SK-N-SH (cell line): ENCODE measurements at regions not wholly inside any gene's neighbourhood (a gene's known extent, or its start where the extent isn't known, plus 50 kb on each side); places are given as distances from the start of the nearest gene placed in this dataset.

Experiments
- CTCF ChIA-PET: fragments of 300-600, 350-600 bp; formaldehyde crosslinking; extraction: SDS; loops from one replicate; lab custom pipeline; 2021; lab: Yijun Ruan, JAX
- POLR2A ChIA-PET: fragments of 350-600 bp; sonication (Branson Sonifier 250); formaldehyde crosslinking; extraction: SDS; loops from one replicate; lab custom pipeline; 2020; ENCODE audit warnings: antibody characterized with exemption, inconsistent platforms; lab: Yijun Ruan, JAX
- DNase-seq: peaks from one replicate; pipeline ENCODE4 v3.0.0; 2012
- H2AFZ ChIP-seq: fragments of 200-600 bp; sonication (generic); 2 replicates; pipeline ENCODE4 v1.8.1; 2016; ENCODE audit warnings: antibody characterized with exemption, mild to moderate bottlenecking, low read depth
- H3F3A ChIP-seq: fragments of 200-600 bp; sonication (generic); replicated peaks from 2 replicates; pipeline ENCODE3; 2016; ENCODE audit warnings: antibody characterized with exemption, mild to moderate bottlenecking; ENCODE audit not compliant: insufficient read depth
- H3K27ac ChIP-seq, 2 experiments: fragments of 200-500 bp in 1 of 2; fragments of 200-600 bp in 1 of 2; sonication (Bioruptor generic) in 1 of 2; sonication (generic), shearing (Covaris generic) in 1 of 2; 2 replicates each; pipeline versions ENCODE4 v1.5.1 to v1.6.1; 2014 to 2016; ENCODE audit warnings: low read depth in 2 of 2, inconsistent platforms in 1 of 2, low read length in 1 of 2, mild to moderate bottlenecking in 1 of 2, mixed read lengths in 1 of 2
- H3K27me3 ChIP-seq: fragments of 200-600 bp; sonication (generic), shearing (Covaris generic); 2 replicates; pipeline ENCODE4 v1.6.1; 2016; ENCODE audit warnings: mixed run types; ENCODE audit not compliant: insufficient read depth
- H3K36me3 ChIP-seq, 2 experiments: fragments of 200-500 bp in 1 of 2; fragments of 200-600 bp in 1 of 2; sonication (Bioruptor generic) in 1 of 2; sonication (generic) in 1 of 2; replicated peaks in 1 of 2; 2 replicates each; pipeline versions ENCODE3 to v1.5.1; 2014 to 2016; ENCODE audit warnings: low read length in 1 of 2, mild to moderate bottlenecking in 1 of 2; ENCODE audit not compliant: insufficient read depth in 2 of 2, control insufficient read depth in 1 of 2
- H3K4me1 ChIP-seq, 2 experiments: fragments of 200-500 bp in 1 of 2; fragments of 200-600 bp in 1 of 2; sonication (Bioruptor generic) in 1 of 2; sonication (generic), shearing (Covaris generic) in 1 of 2; 2 replicates each; pipeline versions ENCODE4 v1.5.1 to v1.6.1; 2014 to 2016; ENCODE audit warnings: low read depth in 1 of 2, low read length in 1 of 2, mixed run types in 1 of 2; ENCODE audit not compliant: insufficient read depth in 2 of 2, control insufficient read depth in 1 of 2
- H3K4me2 ChIP-seq: fragments of 200-600 bp; sonication (generic), shearing (Covaris generic); 2 replicates; pipeline ENCODE4 v1.6.1; 2017; ENCODE audit warnings: mixed run types
- H3K4me3 ChIP-seq, 2 experiments: fragments of 200-500 bp in 1 of 2; fragments of 200-600 bp in 1 of 2; sonication (Bioruptor generic) in 1 of 2; sonication (generic), shearing (Covaris generic) in 1 of 2; 2 replicates each; pipeline versions ENCODE4 v1.5.1 to v1.8.1; 2014 to 2016; ENCODE audit warnings: low read depth in 2 of 2, inconsistent platforms in 1 of 2, low read length in 1 of 2, mild to moderate bottlenecking in 1 of 2, mixed read lengths in 1 of 2, moderate library complexity in 1 of 2
- H3K79me2 ChIP-seq: fragments of 200-600 bp; sonication (generic); 2 replicates; pipeline ENCODE4 v1.8.1; 2017; ENCODE audit warnings: mild to moderate bottlenecking; ENCODE audit not compliant: insufficient read depth
- H3K9ac ChIP-seq: fragments of 200-600 bp; sonication (generic); 2 replicates; pipeline ENCODE4 v1.6.1; 2017; ENCODE audit warnings: mixed run types
- H3K9me2 ChIP-seq: fragments of 200-600 bp; sonication (generic); 2 replicates; pipeline ENCODE4 v1.6.1; 2017; ENCODE audit warnings: mixed run types
- H3K9me3 ChIP-seq: fragments of 200-600 bp; sonication (generic); 2 replicates; pipeline ENCODE4 v1.6.1; 2017; ENCODE audit warnings: mixed run types, mild to moderate bottlenecking, moderate library complexity
- H4K20me1 ChIP-seq: fragments of 200-600 bp; sonication (generic); 2 replicates; pipeline ENCODE4 v1.6.1; 2017; ENCODE audit warnings: mild to moderate bottlenecking, mixed run types; ENCODE audit not compliant: insufficient read depth
- ELF1 ChIP-seq: IDR thresholded peaks from 2 replicates; pipeline ENCODE4 v1.4.0; 2012
- EP300 ChIP-seq, 2 experiments: IDR thresholded peaks; 2 replicates each; pipeline versions ENCODE4 v1.4.0 to v1.6.1; 2012; ENCODE audit warnings: borderline replicate concordance in 1 of 2, low read depth in 1 of 2, low read length in 1 of 2
- FOXM1 ChIP-seq: IDR thresholded peaks from 2 replicates; pipeline ENCODE4 v1.4.0; 2012; ENCODE audit warnings: low read depth, mild to moderate bottlenecking
- GATA2 ChIP-seq: sonication (generic); formaldehyde crosslinking; IDR thresholded peaks from 2 replicates; pipeline ENCODE4 v1.5.0; 2020; ENCODE audit warnings: mild to moderate bottlenecking, missing genetic modification reagents
- MEF2A ChIP-seq: IDR thresholded peaks from 2 replicates; pipeline ENCODE4 v1.4.0; 2012; ENCODE audit warnings: low read depth, borderline replicate concordance
- NFIC ChIP-seq: IDR thresholded peaks from 2 replicates; pipeline ENCODE4 v1.4.0; 2012; ENCODE audit warnings: borderline replicate concordance
- POLR2AphosphoS5 ChIP-seq: IDR thresholded peaks from 2 replicates; pipeline ENCODE4 v1.6.1; 2012; ENCODE audit warnings: low read depth, low read length
- RCOR1 ChIP-seq: fragments of 150-350 bp; IDR thresholded peaks from 2 replicates; pipeline ENCODE4 v1.6.1; 2017; ENCODE audit warnings: antibody characterized with exemption, low read length
- RFX5 ChIP-seq: IDR thresholded peaks from 2 replicates; pipeline ENCODE4 v1.6.1; 2012; ENCODE audit warnings: mild to moderate bottlenecking, improper control_type of control experiment, low read length
- TCF12 ChIP-seq: IDR thresholded peaks from 2 replicates; pipeline ENCODE4 v1.4.0; 2012
- TEAD4 ChIP-seq: IDR thresholded peaks from 2 replicates; pipeline ENCODE4 v1.4.0; 2012; ENCODE audit warnings: mild to moderate bottlenecking, borderline replicate concordance; ENCODE audit not compliant: insufficient read depth
- YY1 ChIP-seq: IDR thresholded peaks from 2 replicates; pipeline ENCODE4 v1.4.0; 2012; ENCODE audit warnings: low read depth, mild to moderate bottlenecking
- WGBS: methylation state at CpG from one replicate; pipeline ENCODE4 v1.1.6; 2017; ENCODE audit warnings: low lambda C conversion rate; 5-methylcytosine and 5-hydroxymethylcytosine counted together
- TF ChIP-seq, protein P1 (sequence below): IDR thresholded peaks from 2 replicates; pipeline ENCODE4 v1.4.0; 2012; ENCODE audit warnings: low read depth, borderline replicate concordance
- TF ChIP-seq, protein P2 (sequence below): fragments of 150-350 bp; IDR thresholded peaks from 2 replicates; pipeline ENCODE4 v1.6.1; 2016; ENCODE audit warnings: mild to moderate bottlenecking, low read depth, low read length

DNA sequence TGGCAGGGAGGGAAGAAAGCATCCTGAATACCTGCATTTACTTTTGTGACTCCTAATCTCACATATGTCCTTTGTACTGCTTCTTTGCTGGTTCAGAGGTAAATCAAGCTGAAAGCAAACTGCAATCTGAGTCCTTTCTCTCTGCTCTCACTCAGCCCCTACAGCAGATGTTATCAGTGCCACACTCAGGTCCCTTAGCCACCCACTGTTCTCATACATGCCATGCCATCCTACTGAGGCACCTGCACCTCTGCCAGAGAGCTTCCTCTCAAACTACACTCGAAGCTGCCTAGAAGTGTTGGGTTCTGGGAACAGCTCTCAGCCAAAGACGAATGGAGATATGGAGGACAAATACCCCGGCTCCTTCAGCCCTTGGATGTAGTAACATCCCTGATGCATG is 244.5 kb downstream of the TXNL1 start (continued):
- TF ChIP-seq RFX5 (no peak), ELF1 (no peak)

DNA sequence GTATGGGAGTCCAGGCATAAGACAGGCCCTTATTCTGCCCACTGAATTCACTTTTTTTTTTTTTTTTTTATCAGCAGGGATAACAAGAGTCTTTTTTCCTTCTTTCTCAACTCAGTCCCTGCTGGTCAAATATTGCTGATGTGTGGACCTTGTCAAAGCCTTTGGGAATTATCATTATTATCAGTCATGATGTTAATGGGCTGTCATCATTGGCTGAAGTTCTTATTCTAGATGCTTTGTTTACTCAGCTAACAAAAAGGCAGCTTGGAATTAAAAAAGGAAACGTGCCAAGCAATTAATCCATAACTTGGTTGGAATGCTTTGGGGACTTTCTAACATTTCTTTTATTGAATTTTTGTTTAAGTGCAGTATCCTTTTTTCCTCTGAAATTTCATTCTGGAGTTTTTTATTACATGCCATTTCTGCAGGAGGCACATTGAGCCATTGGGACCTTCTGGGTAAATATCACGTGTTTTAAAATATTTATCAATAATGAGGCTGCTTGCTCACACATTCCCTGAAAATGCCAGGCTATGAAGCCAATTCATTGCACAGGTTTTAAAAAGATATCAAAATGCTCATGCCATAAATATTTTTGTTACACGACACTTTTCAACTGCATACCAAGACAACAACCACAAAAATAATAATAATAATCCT is 246.3 kb downstream of the TXNL1 start:
- ChIA-PET POLR2A (no interaction called here), CTCF (no interaction called here)
- no peaks in the 10 kb centered on the region for H3K9me3 ChIP-seq
- 53% methylated on average over 3 of the region's 3 CpGs for WGBS
- no peaks in the 10 kb centered on the region for H3F3A ChIP-seq
- no peak overlapping the region for H3K9ac ChIP-seq
- H3K9me2 ChIP-seq: no peaks in the 10 kb centered on the region
- H3K4me1 ChIP-seq: no peaks in the 10 kb centered on the region; a peak in 1 of 4 replicates
- H3K4me2 ChIP-seq: no peak overlapping the region
- no peak for DNase-seq
- H3K4me3 ChIP-seq: no peak overlapping the region
- H3K79me2 ChIP-seq: no peaks in the 10 kb centered on the region
- TF ChIP-seq TEAD4 (no peak), MEF2A (no peak), POLR2AphosphoS5 (no peak), EP300 (IDR thresholded peaks at IDR 0.05; ENCODE audit: borderline replicate concordance in 1 of 2, low read depth in 1 of 2, low read length in 1 of 2) (no peak), NFIC (no peak)
- H4K20me1 ChIP-seq: no peaks in the 10 kb centered on the region
- H3K27ac ChIP-seq: no peak overlapping the region
- H3K27me3 ChIP-seq: no peaks in the 10 kb centered on the region
- no peak overlapping the region for H2AFZ ChIP-seq
- H3K36me3 ChIP-seq: no peaks in the 10 kb centered on the region

DNA sequence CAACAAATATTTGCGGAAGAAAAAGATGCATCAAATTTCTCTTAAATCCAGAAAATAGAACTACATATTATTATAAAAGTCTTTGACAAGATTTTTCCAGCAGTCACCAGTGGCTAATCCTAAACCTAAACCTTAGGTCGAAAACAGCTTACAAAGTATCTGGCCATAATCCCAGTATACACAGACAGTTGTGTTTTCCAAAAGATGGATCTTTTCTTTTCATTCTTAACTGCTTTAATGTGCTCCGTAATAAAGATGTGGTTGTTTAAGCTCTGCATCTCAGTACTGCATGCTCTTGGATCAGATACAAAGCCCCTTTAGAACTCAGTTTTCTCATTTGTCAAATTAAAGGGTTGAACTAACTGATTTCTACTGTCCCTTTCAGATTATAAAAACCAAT is 247.8 kb downstream of the TXNL1 start:
- no peak overlapping the region for H3K4me2 ChIP-seq
- WGBS: 70% methylated on average over 3 of the region's 3 CpGs
- no peak for DNase-seq
- H3K9me3 ChIP-seq: no peaks in the 10 kb centered on the region
- TF ChIP-seq TCF12 (no peak), EP300 (IDR thresholded peaks at IDR 0.05; ENCODE audit: borderline replicate concordance in 1 of 2, low read depth in 1 of 2, low read length in 1 of 2) (no peak), YY1 (no peak), RCOR1 (no peak), FOXM1 (no peak), RFX5 (no peak), GATA2 (CRISPR knock-in tag) (no peak)
- TF ChIP-seq, protein P1, sequence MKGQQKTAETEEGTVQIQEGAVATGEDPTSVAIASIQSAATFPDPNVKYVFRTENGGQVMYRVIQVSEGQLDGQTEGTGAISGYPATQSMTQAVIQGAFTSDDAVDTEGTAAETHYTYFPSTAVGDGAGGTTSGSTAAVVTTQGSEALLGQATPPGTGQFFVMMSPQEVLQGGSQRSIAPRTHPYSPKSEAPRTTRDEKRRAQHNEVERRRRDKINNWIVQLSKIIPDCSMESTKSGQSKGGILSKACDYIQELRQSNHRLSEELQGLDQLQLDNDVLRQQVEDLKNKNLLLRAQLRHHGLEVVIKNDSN: no peak
- TF ChIP-seq, protein P2, sequence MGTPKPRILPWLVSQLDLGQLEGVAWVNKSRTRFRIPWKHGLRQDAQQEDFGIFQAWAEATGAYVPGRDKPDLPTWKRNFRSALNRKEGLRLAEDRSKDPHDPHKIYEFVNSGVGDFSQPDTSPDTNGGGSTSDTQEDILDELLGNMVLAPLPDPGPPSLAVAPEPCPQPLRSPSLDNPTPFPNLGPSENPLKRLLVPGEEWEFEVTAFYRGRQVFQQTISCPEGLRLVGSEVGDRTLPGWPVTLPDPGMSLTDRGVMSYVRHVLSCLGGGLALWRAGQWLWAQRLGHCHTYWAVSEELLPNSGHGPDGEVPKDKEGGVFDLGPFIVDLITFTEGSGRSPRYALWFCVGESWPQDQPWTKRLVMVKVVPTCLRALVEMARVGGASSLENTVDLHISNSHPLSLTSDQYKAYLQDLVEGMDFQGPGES: no peak
- H3F3A ChIP-seq: no peaks in the 10 kb centered on the region
- no peaks in the 10 kb centered on the region for H3K9me2 ChIP-seq
- H3K27me3 ChIP-seq: no peaks in the 10 kb centered on the region
- H3K79me2 ChIP-seq: no peaks in the 10 kb centered on the region
- no peak overlapping the region for H3K27ac ChIP-seq
- no peak overlapping the region for H3K9ac ChIP-seq
- ChIA-PET CTCF (no interaction called here), POLR2A (no interaction called here)
- no peaks in the 10 kb centered on the region for H3K36me3 ChIP-seq
- H4K20me1 ChIP-seq: no peaks in the 10 kb centered on the region
- H3K4me1 ChIP-seq: no peaks in the 10 kb centered on the region; a peak in 1 of 4 replicates
- no peak overlapping the region for H2AFZ ChIP-seq
- no peak overlapping the region for H3K4me3 ChIP-seq
